Stimulated activated CD4-positive, alpha-beta T cell treated with anti-CD3 and anti-CD28 coated beads, TNF-alpha, amount 100 ng/mL, for 48 hours (primary cell): ENCODE measurements at regions not wholly inside any gene's neighbourhood (a gene's known extent, or its start where the extent isn't known, plus 50 kb on each side); places are given as distances from the start of the nearest gene placed in this dataset.
"Not testable (repeated sequence)": the region's sequence is repeated elsewhere in the genome, so short reads cannot be mapped to it uniquely, and the experiment has no call there.

Experiments
- DNase-seq, 3 donors: peaks; one replicate each; pipeline ENCODE4 v3.0.0-alpha.2; 2020; ENCODE audit warnings: low read depth in 3 of 3

- no peak for DNase-seq
These were observed 178.4 kb downstream of the RTP5 start for GRCh38 chr2:242047963-242048362.

- DNase-seq, result no peak
These were observed 178.9 kb downstream of the RTP5 start for GRCh38 chr2:242048479-242048878.

DNA sequence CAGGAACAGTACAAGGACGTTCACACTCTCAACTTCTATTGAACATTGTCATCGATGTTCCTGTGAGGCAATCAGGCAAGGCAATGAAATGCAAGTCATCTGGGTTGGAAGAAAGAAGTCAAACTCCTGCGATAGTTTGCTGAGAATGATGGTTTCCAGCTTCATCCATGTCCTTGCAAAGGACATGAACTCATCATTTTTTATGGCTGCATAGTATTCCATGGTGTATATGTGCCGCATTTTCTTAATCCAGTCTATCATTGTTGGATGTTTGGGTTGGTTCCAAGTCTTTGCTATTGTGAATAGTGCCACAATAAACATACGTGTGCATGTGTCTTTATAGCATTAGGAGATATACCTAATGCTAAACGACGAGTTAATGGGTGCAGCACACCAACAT lies 180.0 kb downstream of the RTP5 start:
- DNase-seq, result not testable (repeated sequence)

DNA sequence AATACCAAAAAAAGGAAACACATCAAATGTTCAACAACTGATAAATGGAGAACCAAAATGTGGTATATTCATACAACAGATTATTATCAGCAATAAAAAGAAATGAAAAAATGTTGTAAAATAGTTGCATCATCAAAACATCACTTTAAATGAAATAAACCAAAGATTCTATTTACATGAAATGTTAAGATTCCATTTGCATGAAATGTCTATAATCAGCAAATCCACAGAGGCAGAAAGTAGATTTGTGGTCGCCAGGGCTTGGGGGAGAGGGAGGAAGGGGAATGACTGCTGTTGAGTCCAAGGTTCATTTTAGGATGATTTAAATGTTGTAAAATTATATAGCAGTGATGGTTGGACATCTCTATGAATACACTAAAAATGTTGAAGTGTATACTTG lies 181.9 kb downstream of the RTP5 start:
- DNase-seq, result no peak

- no peak for DNase-seq
These were observed 182.9 kb downstream of the RTP5 start for GRCh38 chr2:242052421-242052820.

- no peak for DNase-seq
These were observed 184.4 kb downstream of the RTP5 start for GRCh38 chr2:242053921-242054320.

GRCh38 chr2:242054406-242054805 lies 184.9 kb downstream of the RTP5 start:
- no peak for DNase-seq

GRCh38 chr2:242054881-242055801 lies 185.6 kb downstream of the RTP5 start:
- no peak for DNase-seq

- DNase-seq, result no peak
These were observed 186.5 kb downstream of the RTP5 start for GRCh38 chr2:242056026-242056425.

DNA sequence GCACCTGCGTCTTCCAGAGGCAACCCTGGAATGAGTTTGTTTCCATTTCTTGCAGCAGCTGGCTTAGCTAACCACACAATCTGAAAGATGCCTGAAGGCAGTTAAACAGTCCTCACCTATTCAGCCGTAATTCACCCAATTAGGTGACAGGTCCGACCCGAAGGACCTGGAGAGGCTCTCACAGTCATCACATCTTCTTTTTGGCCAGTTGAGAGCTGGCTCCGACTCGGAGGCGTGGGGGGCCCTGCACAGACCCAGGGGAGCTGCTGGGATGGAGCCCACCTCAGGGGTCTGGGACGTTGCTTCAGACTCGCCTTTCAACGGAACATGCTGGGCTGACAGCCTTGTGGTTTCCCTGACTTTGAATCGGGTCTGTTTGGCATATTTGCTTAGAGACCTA lies 187.3 kb downstream of the RTP5 start:
- no peak for DNase-seq

DNA sequence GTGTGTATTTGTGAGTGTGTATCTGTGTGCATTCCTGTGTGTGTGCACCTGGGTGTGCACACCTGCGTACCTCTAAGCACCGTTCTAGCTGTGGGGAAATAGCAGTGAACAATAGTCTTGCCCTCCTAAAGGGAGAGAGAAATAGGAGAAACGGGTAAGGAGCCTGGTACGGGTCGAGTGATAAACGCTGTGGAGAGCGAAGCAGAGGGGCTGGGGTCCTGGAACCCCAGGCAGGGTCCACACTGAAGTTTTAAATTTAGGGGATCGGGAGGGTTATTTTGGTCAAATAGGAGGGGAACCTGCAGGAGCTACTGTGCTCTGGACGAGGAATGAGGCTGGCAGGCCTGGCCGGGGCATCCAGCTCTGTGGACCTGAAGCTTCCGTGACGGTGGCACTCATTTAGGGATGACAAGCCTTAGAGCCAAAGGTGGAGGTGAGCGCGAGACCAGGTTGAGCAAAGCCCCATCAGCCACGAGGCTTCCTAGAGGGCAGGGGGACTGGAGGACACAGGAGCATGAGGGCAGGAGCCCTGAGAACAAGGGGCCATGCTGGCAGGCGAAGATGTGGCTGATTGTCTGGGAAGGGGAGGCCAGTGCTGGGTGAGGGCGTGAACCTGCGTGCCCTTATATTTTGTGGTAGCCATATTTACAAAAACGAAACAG lies 188.0 kb downstream of the RTP5 start:
- DNase-seq, result no peak

- no peak for DNase-seq
These were observed 188.7 kb downstream of the RTP5 start for GRCh38 chr2:242058116-242058680.

- no peak for DNase-seq
These were observed 190.0 kb downstream of the RTP5 start for GRCh38 chr2:242059566-242059965.

GRCh38 chr2:242060212-242060835 lies 190.8 kb downstream of the RTP5 start:
- DNase-seq, result no peak

- not testable (repeated sequence) for DNase-seq
These were observed 192.4 kb downstream of the RTP5 start for GRCh38 chr2:242061930-242062329.

DNA sequence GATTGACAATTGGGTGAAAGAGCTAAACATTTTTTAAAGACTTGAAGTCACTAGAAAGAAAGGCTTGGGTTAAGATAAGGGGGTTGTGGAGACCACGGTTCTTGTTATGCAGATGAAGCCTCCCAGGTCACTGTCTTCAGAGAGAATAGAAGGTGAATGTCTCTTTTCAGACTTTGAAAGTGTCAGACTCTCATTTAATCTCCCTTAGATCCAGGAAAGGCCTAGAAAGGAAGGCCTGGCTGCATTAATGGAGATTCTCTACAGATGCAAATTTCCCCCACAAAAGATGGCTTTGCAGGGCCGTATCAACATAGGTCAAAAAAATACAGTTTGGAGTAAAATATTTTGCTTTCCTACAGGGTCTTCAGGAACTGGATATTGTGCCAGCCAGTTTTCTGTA lies 193.9 kb downstream of the RTP5 start:
- DNase-seq, result no peak

GRCh38 chr2:242063850-242064249 lies 194.3 kb downstream of the RTP5 start:
- no peak for DNase-seq

GRCh38 chr2:242064364-242065250 lies 195.1 kb downstream of the RTP5 start:
- no peak for DNase-seq

DNA sequence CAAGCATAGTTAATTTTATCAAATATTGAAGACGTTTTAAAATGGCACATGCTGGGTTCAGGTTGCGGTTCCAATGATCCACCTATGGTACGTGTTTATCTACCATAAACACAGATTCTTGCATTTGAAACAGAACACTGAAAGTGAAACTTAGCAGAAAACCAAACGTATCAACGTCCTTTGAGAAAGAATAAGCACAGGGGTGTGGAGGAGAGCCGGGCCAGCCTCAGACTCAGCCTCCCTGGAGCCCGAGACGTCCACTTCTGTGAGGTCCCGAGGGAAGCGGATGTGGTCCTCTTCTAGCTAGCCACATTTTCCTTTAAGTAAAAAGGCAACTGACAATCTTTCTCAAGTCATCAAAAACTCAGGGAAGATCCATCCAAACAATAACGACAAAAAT lies 195.9 kb downstream of the RTP5 start:
- DNase-seq, result no peak

DNA sequence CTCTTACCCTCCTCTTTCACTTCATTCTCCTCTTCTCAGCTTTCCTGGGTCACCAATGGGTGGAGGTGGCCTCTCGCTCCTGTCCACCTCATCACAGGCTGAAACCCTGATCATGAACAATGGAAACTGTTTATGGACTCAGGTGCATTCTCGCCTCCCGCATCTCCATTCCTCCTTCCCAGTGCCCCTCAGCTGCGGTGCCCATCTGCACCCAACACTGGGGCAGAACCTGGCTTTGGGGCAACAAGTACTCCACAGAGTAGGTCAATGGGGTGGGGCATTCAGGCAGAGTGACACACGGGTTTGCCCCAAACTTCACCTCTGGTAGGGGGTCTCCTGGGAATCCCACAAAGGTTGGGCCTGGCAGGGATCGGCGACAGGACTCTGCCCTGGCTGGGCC lies 199.5 kb downstream of the RTP5 start:
- DNase-seq, result no peak

GRCh38 chr2:242069938-242070395 lies 200.4 kb downstream of the RTP5 start:
- DNase-seq, result not testable (repeated sequence)
